Ammon's horn (tissue), 1 donor: ENCODE measurements at regions not wholly inside any gene's neighbourhood (a gene's known extent, or its start where the extent isn't known, plus 50 kb on each side); places are given as distances from the start of the nearest gene placed in this dataset.

Source experiments
- DNase-seq: peaks from one replicate; pipeline ENCODE4 v3.0.0-alpha.2; 2016; ENCODE audit warnings: low spot score

DNA sequence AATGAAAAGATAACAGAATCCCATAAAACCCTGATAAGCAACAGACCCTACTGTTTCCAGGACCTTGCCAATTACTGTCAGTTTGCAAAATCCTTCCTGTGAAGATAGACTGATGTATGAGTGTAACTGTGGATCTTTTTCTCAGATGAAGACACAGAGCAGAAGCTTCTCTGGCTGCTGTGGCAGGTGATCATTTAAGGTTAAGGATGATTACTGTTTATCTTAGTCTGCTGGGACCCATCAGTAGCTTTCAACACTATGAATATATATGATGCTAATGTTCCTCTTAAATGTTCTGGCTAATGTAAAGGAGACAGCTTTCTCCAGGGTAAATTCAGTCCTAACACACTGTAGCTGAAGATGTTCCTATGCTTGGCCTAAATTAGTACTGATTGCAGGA is 56.0 kb upstream of the CTTNBP2 start:
- no peak for DNase-seq

DNA sequence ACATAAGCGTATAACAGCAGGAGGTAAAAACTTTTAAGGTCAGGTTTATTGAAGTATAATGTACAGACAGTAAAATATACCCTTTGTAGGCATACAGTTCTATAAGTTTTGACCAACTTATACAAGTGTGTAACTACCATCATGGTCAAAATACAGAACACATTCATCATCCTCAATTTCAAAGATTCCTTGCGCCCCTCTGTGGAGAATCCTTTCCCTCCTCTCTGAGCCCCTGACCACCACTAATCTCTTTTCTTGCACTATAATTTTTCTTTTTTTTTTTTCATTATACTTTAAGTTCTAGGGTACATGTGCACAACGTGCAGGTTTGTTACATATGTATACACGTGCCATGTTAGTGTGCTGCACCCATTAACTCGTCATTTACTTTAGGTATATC is 58.1 kb upstream of the CTTNBP2 start:
- no peak for DNase-seq

DNA sequence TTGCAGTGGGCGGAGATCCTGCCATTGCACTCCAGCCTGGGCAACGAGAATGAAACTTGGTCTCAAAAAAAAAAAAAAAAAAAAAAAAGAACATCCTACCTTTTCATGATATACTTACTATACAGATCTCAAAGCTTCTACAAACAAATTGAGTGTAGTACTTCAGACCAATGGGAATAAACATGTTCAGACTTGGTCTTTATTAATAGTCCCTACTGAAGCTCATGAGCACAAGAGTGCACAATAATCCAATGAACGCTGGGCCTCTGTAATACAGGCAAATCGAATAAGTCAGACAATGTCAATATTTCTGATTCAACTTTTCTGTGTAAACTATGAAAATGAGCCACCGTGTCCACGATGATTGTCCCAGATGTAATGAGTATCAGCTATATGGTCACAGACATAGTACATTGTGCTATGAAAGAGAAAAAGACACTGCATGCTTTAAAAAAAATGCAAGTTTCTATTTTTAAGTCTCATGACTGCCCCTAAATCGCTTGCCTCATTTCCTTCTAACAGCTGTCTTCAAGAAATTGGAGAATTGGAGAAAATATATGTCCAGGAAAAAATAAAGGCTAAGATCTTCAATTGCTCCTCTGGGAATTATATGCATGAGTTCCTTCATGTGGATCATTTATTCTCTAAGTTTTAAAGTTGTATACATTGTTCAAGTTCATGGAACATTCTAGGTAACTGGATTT is 64.0 kb upstream of the CTTNBP2 start:
- no peak for DNase-seq

DNA sequence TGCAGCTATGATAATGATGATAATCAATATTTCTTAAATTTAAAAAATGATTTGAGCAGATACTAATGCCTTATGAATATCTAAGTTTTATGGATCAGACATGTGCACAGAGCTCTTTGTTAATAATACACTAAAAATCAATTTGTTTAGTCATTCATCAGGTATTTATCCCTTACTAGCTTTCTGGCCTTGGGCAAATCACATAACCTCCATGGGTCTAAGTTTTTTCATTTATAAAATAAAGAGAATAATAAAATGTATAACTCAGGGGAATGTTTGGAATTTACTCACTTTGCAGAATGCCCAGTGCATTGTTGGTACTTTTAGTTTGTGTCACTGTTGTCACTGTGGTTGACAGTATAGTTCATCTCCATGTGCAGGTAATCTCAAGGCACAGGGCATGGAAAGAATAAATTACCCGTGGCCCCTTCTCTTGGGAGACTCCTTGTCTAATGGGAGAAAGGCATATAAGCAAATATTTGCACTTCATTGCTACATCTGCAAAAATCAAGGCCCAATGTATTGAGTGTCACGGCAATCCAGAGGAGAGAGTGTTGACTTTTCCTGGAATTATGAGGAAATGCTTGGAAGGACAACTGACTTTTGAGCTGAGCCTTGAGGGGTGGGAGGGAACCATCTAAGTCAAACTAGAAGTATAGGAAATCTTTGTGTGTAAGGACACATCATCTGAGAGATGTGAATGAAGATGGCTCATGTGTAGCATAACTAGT is 64.7 kb upstream of the CTTNBP2 start:
- no peak for DNase-seq

DNA sequence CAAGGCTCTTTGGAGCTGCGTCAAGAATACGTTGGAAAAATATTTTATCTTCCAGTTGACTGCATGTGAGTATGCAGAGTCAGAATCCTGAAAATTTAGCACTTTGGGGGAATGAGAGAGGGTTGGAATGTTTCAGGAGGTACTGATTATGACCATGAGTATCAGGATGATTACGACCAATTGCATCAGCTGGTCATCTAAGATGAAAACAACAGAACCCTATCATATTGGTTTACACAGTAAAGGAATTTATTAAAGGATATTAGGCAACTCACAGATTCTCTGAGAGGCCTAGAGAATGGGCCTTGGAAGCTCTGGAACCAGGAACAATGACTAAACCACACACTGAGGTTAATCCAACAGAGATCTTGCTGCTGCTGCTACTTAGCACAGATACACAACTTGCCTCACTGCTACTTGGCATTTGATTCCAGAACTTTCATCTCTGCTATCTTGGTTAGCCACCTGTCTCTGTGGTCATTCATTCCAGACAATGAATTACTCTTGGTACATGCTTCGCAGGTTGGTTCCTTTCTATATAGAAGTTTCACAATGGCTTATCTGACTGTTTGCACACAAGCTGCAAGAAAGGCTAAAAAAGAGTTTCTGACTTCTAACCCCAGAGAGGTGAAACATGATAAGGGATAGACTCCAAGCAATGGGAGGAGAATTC is 68.0 kb upstream of the CTTNBP2 start:
- no peak for DNase-seq

DNA sequence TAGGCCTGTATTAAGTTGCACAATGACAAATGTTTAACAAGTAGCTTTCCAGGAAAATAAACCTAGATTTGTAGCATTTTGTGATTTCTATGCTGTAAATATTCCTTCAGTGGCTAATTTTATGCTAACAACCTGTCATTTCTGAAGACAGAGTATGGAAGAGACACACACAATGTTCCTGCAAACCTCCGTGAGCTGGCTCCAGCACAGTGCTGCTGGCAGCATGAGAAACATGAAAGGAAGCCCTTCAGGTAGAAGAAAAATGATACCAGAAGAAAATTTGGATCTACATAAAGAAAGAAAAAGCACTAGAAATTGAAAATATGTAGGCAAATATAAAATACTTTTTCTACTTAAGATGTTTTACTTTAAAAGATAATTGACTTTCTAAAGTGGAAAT is 69.5 kb upstream of the CTTNBP2 start:
- no peak for DNase-seq

DNA sequence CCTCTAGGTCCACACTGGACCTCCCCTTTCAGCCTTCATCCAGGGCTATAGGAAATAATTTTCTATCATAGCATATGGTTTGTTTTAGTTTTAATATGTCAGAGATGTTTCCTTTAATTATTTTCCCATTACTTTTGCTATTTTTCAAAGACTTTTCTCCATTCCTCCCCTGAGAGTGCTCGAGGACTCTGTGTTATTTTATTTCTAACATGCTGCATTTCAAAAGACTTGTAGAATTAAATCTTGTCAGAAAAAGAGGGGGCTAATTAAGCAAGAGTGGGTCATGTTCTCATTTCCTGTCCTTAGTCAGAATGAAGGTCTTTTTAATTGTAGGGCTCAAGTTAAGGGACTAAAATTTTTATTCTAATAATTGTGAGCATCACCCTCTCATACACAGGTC is 71.6 kb upstream of the CTTNBP2 start:
- no peak for DNase-seq

DNA sequence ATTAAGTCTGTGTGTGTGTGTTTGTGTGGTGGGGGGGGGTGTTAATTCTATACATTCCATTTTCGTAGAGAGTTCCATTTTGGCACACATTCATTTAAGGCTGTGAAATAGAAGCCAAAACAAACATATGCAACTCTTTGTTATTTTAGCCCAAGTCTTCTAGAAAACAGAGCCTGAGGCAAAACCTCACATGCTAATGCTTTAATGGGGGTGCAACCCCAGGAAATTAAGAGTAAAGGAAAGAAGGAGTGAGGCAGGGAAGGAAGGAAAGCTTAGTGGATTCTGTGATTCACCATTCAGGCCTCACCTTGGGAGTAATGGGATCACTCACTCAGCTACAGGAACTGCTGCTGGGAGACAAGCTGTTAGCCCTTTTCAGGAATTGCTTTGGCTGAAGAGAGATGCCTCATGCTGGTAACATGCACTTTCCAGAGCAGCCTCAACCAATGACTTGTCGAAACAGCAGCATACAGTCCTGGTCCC is 73.0 kb upstream of the CTTNBP2 start:
- DNase-seq = no peak

DNA sequence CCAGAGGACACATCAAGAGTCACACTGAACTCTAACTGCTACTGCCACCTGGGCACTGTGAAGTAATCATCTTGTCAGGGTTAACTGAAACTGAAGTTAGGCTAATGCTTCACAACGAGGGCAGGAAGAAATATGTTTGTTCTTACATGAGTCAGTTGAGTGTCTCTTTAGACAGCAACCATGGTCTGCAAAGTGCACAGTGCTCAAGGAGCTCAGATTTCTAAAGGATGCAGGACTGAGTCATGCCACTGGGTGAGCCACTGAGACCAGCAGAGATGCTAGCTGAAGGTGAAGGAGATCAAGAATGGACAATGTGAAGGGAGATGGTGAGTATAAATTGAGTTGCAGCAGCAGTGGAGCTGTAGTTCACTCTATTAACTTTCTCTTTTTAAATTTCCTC is 76.0 kb upstream of the CTTNBP2 start:
- DNase-seq = no peak

DNA sequence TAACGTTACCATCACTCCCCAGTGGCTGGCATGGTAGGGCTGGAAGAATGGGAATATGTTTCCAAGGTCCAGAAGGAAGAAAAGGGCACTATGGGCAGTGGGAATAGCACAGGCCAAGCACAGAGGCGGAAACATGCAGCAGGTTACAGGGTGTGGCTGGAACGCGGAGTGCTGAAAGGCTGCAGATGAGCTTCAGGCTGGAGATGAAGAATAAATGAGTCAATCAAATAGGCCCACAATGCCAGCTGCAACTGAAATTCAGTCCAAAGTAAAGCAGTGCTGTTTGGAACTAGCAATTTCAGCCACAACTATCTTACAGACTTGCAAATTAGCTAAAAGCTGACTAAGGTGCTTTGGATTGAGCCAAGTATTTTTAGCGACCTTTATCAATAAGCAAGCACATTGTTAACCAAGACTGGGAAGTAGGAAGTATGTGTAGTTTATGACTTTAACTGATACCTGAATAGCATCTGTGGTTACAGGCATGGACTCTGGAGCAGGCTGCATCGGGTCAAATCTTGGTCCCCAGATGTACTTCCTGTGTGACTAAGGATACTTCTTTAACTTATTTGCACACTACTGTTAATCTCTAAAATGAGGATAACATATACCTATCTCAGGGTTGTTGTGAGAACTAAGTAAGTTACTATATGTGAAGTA is 77.5 kb upstream of the CTTNBP2 start:
- no peak for DNase-seq

DNA sequence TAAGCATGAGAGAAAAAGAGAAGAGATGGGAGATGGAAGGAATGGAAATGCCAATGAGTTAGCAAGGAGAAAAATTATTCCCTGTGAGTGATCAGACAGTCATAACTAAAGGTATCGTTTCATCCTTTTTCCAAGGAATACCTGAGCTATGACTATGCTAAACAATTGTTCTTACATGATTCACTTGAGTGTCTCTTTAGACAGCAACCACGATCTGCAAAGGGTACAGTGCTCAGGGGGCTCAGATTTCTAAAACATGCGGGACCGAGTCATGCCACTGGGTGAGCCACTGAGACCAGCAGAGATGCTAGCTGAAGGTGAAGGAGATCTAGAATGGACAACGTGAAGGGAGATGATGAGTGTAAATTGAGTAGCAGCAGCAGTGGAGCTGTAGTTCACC is 78.0 kb upstream of the CTTNBP2 start:
- DNase-seq = no peak

DNA sequence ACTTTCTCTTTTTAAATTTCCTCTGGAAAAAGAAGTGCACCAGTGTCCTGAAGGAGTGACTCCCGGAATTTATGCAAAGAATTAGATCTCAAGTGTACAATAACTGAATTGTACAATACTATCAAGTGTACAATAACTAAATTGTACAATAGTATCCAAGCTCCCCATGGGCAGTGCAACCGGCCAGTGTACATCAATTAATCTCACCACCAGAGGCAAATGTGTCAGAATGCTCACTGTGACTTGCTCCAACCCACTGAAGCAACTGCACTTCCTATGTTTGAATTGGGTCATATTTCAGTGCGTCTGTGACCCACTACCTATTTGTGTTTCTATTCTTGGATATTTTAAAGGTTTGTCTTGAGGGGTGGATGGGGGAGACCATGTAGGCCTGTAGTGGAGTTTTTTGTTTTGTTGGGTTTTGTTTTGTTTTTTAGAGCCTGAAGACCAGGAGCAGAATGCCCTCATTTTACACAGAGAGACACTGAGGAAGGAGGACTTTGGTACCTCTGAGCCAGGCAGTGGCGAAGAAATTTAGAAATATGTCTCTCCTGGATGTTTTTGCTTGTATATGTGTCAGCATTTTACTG is 78.5 kb upstream of the CTTNBP2 start:
- no peak for DNase-seq

DNA sequence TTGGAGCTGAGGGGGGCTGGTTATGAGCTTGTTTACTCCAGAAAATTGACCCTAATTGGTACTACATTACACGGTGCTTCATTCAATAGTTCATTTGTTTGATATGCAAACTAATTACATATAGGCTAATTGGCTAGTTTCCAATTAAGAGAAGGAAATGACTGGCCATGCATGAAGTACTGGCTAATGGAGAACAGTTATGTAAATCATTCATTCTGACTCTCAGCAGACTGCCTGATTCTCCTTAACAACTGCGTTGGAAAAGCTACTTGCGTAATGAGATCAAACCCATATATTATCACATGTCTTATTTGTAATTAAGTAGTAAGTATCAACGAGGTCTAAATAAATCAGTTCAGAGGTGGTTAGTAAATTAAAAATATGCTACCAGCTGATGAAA is 81.8 kb upstream of the CTTNBP2 start:
- no peak for DNase-seq

DNA sequence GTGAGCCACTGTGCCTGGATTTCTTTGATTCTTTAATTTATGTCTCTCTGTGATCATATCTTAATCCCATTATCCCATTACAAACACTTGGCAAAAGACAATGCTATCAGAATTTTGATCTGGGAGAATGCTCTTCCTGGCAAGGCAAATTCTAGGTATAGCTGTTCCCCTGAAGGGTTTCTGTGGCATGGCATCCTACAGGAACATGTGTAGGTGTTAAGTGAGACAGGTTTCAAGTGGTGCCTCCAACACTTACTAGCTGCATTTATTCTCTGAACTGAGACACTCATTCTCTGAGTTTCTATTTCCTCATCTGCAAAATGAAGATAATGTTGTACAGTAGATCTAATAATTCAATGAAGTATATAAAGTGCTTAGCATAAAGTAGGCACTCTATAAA is 87.1 kb upstream of the CTTNBP2 start:
- no peak for DNase-seq

DNA sequence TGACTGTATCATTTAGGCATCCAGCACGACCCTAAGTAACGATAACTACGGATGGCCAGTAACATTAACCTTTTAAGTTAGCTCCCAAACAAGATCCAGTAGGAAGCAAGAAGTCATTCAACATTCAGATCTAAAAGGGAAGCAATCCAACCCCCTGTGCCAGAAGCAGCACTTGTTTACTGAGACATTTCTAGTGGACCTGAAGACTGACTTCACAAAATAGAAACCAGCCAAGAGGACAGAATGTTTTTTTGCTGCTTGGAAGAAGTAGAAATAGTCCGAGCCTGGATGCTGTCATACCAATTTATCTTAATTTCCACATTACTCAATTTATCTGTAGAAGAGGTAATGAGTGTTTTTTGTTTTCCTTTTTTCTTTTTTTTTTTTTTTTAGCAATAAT is 88.0 kb upstream of the CTTNBP2 start:
- DNase-seq = no peak

DNA sequence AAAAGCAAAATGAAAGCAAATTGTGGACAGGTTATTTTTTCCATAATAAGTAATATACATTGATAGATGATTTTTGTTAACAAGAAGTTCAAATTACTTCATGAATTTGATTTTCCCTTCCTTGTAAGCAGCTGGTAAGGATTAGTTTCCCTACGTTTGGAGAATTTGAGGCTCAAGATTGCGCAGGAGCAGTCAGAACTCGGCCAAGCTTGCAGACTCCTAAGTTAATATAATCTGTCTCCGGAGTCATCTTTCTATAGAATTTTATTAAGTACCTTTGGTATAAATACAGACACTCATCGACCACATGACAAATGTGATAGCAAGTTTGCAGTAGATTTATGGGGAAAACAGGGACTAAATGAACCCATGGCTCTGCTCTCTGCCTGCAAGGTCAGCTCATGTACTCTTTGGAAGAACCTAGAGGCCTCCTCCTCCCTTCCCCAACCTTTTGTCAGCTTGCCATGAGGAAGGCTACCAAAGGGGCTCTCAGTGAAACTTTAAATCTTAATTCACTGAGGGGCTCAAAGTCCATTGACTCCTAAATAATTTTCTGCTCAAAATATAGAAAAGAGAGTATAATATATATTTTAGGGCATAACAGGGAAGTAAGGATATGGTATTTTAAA is 89.2 kb upstream of the CTTNBP2 start:
- DNase-seq = no peak

DNA sequence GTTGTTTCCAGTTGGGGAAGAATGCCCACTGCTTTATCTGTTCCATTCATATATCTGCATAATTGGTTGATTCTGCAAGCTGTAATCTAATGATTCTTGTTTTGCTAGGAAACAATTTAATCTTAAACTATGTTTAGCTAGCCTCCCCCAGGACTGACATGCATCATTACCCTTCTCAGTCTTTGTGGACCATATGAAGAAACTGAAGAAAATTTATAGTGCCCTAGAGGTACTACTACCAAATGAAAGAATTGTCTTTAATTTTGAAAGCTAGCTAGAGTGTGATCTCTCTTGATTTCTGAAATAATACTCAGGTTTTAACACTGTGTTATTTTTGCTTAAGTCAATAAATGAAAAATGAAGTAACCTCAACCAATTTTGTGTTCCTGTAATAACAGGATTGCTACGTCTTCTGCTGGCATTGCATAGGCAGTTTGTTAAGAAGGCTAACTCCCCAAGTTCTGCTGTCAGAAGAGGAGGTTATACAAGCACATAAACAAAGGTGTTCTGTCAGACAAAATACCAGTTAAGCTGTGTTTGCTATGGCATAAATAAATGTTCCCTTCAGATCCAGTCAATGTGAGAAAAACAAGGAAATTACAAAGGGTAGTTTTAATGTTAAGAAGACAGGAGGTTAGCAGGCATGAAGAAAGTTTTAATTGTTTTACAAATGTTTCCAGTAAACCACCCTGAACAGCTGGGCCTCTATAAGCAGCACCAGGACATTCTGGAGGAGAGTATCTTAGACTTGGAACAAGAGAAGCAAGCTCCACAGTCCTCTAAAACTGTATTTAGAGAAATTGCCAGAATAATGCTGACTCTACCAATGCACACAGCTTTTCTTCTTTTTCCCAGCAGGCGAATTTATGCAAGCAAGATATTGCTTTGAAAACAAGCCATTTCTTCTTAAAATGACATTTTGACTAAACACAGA is 90.3 kb upstream of the CTTNBP2 start:
- DNase-seq = no peak

DNA sequence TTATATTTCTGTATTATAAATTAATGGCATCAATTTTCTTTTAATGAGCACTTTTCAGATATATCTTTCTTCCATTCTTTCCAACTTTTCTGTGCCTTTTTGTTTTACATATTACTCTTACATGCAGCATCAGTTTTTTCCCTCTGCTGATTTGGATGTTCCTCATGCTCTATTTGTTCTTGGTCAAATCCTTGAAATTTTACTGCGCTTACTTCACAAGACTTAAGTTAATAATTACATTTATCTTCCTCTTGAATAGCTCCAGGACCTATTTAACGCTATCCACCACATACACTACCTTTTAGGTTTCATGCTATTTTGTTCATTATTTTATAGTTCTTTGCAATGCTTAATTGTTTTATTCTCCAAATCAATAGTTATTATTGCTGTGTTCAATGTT is 97.6 kb upstream of the CTTNBP2 start:
- no peak for DNase-seq

DNA sequence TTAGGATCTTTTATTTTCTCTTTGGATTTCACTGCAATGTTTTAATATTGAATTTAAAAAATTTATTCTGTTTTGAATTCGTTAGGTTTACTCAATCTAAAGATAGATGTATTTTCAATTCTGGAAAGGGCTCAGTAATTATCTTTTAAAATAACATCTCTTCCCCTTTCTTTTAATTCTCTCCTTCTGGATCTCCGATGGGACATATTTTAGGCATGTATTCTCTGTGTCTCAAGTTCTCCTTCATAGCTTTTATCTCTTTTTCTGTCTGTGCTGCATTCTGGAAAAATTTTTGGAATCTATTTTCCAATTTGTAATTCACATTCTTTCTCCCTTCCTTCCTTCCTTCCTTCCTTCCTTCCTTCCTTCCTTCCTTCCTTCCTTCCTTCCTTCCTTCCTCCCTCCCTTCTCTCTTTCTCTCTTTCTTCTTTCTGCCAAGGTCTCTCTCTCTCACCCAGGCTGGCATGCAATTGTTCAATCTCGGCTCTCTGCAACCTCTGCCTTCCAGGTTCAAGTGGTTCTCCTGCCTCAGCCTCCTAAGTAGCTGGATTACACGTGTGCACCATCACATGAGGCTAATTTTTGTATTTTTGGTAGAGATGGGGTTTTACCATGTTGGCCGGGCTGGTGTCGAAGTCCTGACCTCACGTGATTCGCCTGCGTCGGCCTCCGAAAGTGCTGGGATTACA is 98.5 kb upstream of the CTTNBP2 start:
- no peak for DNase-seq

DNA sequence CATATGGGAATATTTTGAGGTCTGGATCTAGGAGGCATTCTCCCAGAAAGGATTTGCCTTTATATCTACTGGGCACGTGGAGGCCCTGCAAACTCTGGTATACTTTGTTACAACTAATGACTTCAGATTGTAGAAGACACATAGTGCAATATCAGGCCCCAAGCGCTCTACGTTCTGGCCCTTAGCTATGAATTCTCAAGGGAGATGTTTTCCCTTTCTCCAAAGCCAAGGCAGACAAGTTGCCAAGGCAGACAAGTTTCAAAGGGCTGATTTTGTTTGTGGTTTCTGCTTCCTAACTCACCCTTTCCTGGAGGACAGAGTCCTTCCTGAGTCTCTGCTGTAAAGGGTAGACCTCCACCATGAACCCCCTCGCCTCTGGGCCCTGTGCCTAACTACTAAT is 99.4 kb upstream of the CTTNBP2 start:
- no peak for DNase-seq
